ENCODE measurements at regions not wholly inside any gene's neighbourhood (a gene's known extent, or its start where the extent isn't known, plus 50 kb on each side); places are given as distances from the start of the nearest gene placed in this dataset.

- TF ChIP-seq CTCF (IDR thresholded peaks at IDR 0.05; ENCODE audit: insufficient read depth, low read depth, low read length), result no peak
- no peak overlapping the region for H3K4me3 ChIP-seq (ENCODE audit: low read depth, low read length)
- DNase-seq (ENCODE audit: low read depth), result no peak
Measured at GRCh38 chr12:58593557-58594304, 326.6 kb downstream of the LRIG3 start.

- no peak for TF ChIP-seq CTCF (IDR thresholded peaks at IDR 0.05; ENCODE audit: insufficient read depth, low read depth, low read length)
- no peak overlapping the region for H3K4me3 ChIP-seq (ENCODE audit: low read depth, low read length)
- DNase-seq (ENCODE audit: low read depth), result no peak
Measured at GRCh38 chr12:58596381-58596780, 323.9 kb downstream of the LRIG3 start.

GRCh38 chr12:58601529-58601928, 318.8 kb downstream of the LRIG3 start:
- no peak overlapping the region for H3K4me3 ChIP-seq (ENCODE audit: low read depth, low read length)
- no peak for DNase-seq (ENCODE audit: low read depth)
- no peak for TF ChIP-seq CTCF (IDR thresholded peaks at IDR 0.05; ENCODE audit: insufficient read depth, low read depth, low read length)

GRCh38 chr12:58602179-58602578, 318.1 kb downstream of the LRIG3 start:
- no peak overlapping the region for H3K4me3 ChIP-seq (ENCODE audit: low read depth, low read length)
- peak; percentile 21 for DNase-seq (ENCODE audit: low read depth)
- no peak for TF ChIP-seq CTCF (IDR thresholded peaks at IDR 0.05; ENCODE audit: insufficient read depth, low read depth, low read length)

GRCh38 chr12:58602736-58603135, 317.6 kb downstream of the LRIG3 start:
- no peak for DNase-seq (ENCODE audit: low read depth)
- H3K4me3 ChIP-seq (ENCODE audit: low read depth, low read length), result no peak overlapping the region
- no peak for TF ChIP-seq CTCF (IDR thresholded peaks at IDR 0.05; ENCODE audit: insufficient read depth, low read depth, low read length)

- DNase-seq (ENCODE audit: low read depth), result no peak
Measured at GRCh38 chr12:58607805-58608204, 312.5 kb downstream of the LRIG3 start.

More at GRCh38 chr12:58607805-58608204, 312.5 kb downstream of the LRIG3 start:
- no peak for TF ChIP-seq CTCF (IDR thresholded peaks at IDR 0.05; ENCODE audit: insufficient read depth, low read depth, low read length)
- no peak overlapping the region for H3K4me3 ChIP-seq (ENCODE audit: low read depth, low read length)

All from fibroblast of villous mesenchyme (primary cell).